ENCODE measurements at regions not wholly inside any gene's neighbourhood (a gene's known extent, or its start where the extent isn't known, plus 50 kb on each side); places are given as distances from the start of the nearest gene placed in this dataset.

- H3K23ac ChIP-seq (ENCODE audit: low read depth, low read length), result no peak overlapping the region
- no peak overlapping the region for H3K14ac ChIP-seq (replicated peaks; ENCODE audit: low read depth, low read length)
- H3K18ac ChIP-seq (ENCODE audit: low read depth, low read length), result no peak overlapping the region
- peaks cover 6% of the 10 kb centered on the region; the same call in 1 of the 2 replicates for H3K9me1 ChIP-seq (ENCODE audit: insufficient read depth, low read length)
- DNase-seq (no peak), ATAC-seq (ENCODE audit: low read depth) (no peak)
- dilution Hi-C loops (cut with HindIII; ENCODE audit: low sequenced_read_pairs, unreplicated experiment) (no loop called here), in situ Hi-C loops (cut with MboI; ENCODE audit: low sequenced_read_pairs) (no loop called here), intact Hi-C loops (cut with micrococcal nuclease) (no loop called here)
- H2AFZ ChIP-seq (replicated peaks; ENCODE audit: low read length, poor library complexity), result no peak overlapping the region
- no peak overlapping the region for H3K4me3 ChIP-seq (ENCODE audit: insufficient read depth, low read depth, low read length)
- H4K8ac ChIP-seq (ENCODE audit: low read depth in 2 of 2, low read length in 2 of 2), result no peak overlapping the region
- CTCF ChIA-PET, result no interaction called here
- no peak overlapping the region; the same call in 1 of the 2 replicates for H2AK5ac ChIP-seq (ENCODE audit: low read depth, low read length)
- H3K56ac ChIP-seq (ENCODE audit: extremely low read depth, insufficient read depth, low read length), result no peak overlapping the region
- H3K79me1 ChIP-seq (ENCODE audit: low read depth in 1 of 2, low read length in 2 of 2), result peaks cover 0 to 6% of the 10 kb centered on the region in 2 experiments; a peak in 1 of 4 replicates
- H4K20me1 ChIP-seq (ENCODE audit: insufficient read depth, low read length), result no peaks in the 10 kb centered on the region
- peaks cover 8% of the 10 kb centered on the region for H3K9me3 ChIP-seq (ENCODE audit: control insufficient read depth, insufficient read depth, low read length)
- H3K4me2 ChIP-seq (ENCODE audit: low read depth, low read length), result no peak overlapping the region
- peaks cover 6% of the 10 kb centered on the region; the same call in 1 of the 2 replicates for H3K36me3 ChIP-seq (ENCODE audit: control insufficient read depth, insufficient read depth, low read length)
- 63% methylated on average over 11 of the region's 22 CpGs; no CpG with 5 or more reads in 1 of the 2 experiments for WGBS, 2 experiments (ENCODE audit: extremely low coverage in 2 of 2, insufficient read length in 1 of 2)
- H3K27ac ChIP-seq (ENCODE audit: insufficient read depth, low read length), result no peak overlapping the region
- no peak overlapping the region for H2BK5ac ChIP-seq (ENCODE audit: low read depth, low read length, poor library complexity, severe bottlenecking)
- H3K4me1 ChIP-seq (ENCODE audit: control insufficient read depth, insufficient read depth, low read length), result peaks cover 13% of the 10 kb centered on the region
- H4K91ac ChIP-seq (ENCODE audit: insufficient read depth, low read depth, low read length), result peak overlapping the region; percentile 15; the same call in 1 of the 2 replicates
- POLR2A ChIA-PET (ENCODE audit: unreplicated experiment), result no interaction called here
- H2BK20ac ChIP-seq (ENCODE audit: low read depth, low read length), result no peak overlapping the region
- no peaks in the 10 kb centered on the region for H3K27me3 ChIP-seq (ENCODE audit: control insufficient read depth, insufficient read depth, low read length)
- H2BK15ac ChIP-seq (ENCODE audit: low read depth, low read length), result no peak overlapping the region
- peak overlapping the region; percentile 45 for H2AK9ac ChIP-seq (replicated peaks; ENCODE audit: low read depth, low read length, poor library complexity)
- H4K5ac ChIP-seq (ENCODE audit: low read depth, low read length), result no peak overlapping the region
- H2BK120ac ChIP-seq (ENCODE audit: low read depth, low read length), result no peak overlapping the region
- TF ChIP-seq USF2 (IDR thresholded peaks at IDR 0.05; ENCODE audit: low read depth, low read length) (no peak), CHD1 (IDR thresholded peaks at IDR 0.05; ENCODE audit: low read depth, low read length) (no peak), NFE2L2 (IDR thresholded peaks at IDR 0.05; ENCODE audit: low read depth, low read length) (no peak), ELK1 (IDR thresholded peaks at IDR 0.05; ENCODE audit: borderline replicate concordance, low read depth, low read length) (no peak), CTCF (conservative IDR thresholded peaks at IDR 0.05; ENCODE audit: low read depth, low read length) (no peak), SMC3 (IDR thresholded peaks at IDR 0.05; ENCODE audit: low read depth, low read length) (no peak), MAFK (IDR thresholded peaks at IDR 0.05; ENCODE audit: low read depth, low read length) (no peak), RAD21 (IDR thresholded peaks at IDR 0.05; ENCODE audit: low read length) (no peak), POLR2A (IDR thresholded peaks at IDR 0.05; ENCODE audit: low read depth, low read length) (no peak), MXI1 (IDR thresholded peaks at IDR 0.05; ENCODE audit: borderline replicate concordance, low read depth, low read length) (no peak), MAZ (IDR thresholded peaks at IDR 0.05; ENCODE audit: borderline replicate concordance, low read depth, low read length) (no peak), BHLHE40 (IDR thresholded peaks at IDR 0.05; ENCODE audit: low read depth, low read length) (no peak)
- H3K4ac ChIP-seq (ENCODE audit: low read depth, low read length), result no peak overlapping the region; the same call in 1 of the 2 replicates
- no peak overlapping the region for H3K9ac ChIP-seq (ENCODE audit: low read depth, low read length)
- BruUV-seq (replicated peaks), result no TSS peak
Observed at GRCh38 chr9:129505270-129505902, 115.5 kb downstream of the C9orf50 start.
